RWPE1 (cell line): ENCODE measurements at regions not wholly inside any gene's neighbourhood (a gene's known extent, or its start where the extent isn't known, plus 50 kb on each side); places are given as distances from the start of the nearest gene placed in this dataset.

Experiments
- CTCF ChIA-PET: fragments of 350-600 bp; sonication (Branson Sonifier 250); formaldehyde crosslinking; extraction: SDS; loops from one replicate; lab custom pipeline; 2021; lab: Yijun Ruan, JAX
- POLR2A ChIA-PET: fragments of 400-600 bp; formaldehyde crosslinking; extraction: SDS; loops from one replicate; lab custom pipeline; 2020; ENCODE audit warnings: antibody characterized with exemption; ENCODE audit not compliant: low non-redundant PET; lab: Yijun Ruan, JAX
- DNase-seq: peaks from one replicate; pipeline ENCODE4 v3.0.0; 2012; ENCODE audit warnings: low spot score
- H3K27ac ChIP-seq: fragments of 450-650 bp; 2 replicates; pipeline ENCODE4 v1.5.1; 2017
- TF ChIP-seq, protein P1 (sequence below): fragments of 450-650 bp; conservative IDR thresholded peaks from 2 replicates; pipeline ENCODE4 v1.5.1; 2017; ENCODE audit warnings: low read depth, mild to moderate bottlenecking

DNA sequence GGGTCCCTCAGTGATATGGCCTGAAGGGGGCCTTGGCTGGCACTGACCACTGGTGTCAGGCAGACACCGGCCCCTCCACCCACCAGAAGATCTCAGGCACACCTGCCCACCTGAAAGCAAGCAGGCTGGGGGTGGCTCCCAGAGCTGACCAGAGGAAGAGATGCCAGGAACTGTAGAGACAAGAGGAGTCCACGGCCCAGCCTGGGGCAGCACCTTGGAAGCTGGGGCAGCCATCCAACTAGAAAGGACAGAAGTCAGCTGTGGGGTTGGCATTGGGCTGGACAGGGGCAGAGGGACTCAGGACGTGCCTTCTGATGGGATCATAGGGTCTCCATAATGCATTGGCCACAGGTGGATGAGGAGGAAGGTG lies 144.3 kb downstream of the ZNF248 start:
- TF ChIP-seq, protein P1, sequence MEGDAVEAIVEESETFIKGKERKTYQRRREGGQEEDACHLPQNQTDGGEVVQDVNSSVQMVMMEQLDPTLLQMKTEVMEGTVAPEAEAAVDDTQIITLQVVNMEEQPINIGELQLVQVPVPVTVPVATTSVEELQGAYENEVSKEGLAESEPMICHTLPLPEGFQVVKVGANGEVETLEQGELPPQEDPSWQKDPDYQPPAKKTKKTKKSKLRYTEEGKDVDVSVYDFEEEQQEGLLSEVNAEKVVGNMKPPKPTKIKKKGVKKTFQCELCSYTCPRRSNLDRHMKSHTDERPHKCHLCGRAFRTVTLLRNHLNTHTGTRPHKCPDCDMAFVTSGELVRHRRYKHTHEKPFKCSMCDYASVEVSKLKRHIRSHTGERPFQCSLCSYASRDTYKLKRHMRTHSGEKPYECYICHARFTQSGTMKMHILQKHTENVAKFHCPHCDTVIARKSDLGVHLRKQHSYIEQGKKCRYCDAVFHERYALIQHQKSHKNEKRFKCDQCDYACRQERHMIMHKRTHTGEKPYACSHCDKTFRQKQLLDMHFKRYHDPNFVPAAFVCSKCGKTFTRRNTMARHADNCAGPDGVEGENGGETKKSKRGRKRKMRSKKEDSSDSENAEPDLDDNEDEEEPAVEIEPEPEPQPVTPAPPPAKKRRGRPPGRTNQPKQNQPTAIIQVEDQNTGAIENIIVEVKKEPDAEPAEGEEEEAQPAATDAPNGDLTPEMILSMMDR: no peak
- no peak for DNase-seq
- H3K27ac ChIP-seq: no peak overlapping the region
- ChIA-PET CTCF (no interaction called here), POLR2A (no interaction called here)

DNA sequence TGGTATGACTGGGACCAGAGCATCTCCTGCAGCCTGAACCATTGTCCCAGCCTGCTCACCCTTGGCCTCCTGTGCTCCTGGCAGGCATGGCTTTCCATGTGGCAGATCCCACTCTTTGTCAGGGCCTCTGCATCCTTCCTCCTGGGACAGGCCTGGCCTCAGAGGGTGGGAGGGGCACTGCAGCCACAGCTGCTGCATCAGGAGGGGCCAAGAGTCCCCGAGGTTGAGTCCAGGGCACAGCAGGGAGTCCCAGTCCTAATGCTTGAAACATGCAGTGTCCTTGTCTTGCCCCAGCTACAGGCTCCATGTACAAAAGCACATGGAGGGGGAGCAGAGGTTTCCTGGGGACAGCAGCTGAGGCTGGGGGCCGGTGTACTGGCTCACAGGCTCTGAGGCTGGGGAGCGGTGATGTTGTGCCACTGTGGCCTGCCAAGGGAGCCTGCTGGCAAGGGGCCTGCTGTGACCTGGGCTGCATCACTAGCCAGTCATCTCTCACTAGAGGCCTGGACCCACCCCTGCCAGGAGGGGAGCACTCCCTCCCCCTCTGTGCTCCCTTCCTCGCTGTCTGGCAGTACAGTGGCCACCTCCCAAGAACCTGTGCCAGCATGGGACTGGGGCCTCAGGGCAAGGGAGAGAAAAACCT lies 144.8 kb downstream of the ZNF248 start:
- TF ChIP-seq, protein P1: no peak
- ChIA-PET POLR2A (no interaction called here), CTCF (no interaction called here)
- no peak overlapping the region for H3K27ac ChIP-seq
- DNase-seq: no peak

DNA sequence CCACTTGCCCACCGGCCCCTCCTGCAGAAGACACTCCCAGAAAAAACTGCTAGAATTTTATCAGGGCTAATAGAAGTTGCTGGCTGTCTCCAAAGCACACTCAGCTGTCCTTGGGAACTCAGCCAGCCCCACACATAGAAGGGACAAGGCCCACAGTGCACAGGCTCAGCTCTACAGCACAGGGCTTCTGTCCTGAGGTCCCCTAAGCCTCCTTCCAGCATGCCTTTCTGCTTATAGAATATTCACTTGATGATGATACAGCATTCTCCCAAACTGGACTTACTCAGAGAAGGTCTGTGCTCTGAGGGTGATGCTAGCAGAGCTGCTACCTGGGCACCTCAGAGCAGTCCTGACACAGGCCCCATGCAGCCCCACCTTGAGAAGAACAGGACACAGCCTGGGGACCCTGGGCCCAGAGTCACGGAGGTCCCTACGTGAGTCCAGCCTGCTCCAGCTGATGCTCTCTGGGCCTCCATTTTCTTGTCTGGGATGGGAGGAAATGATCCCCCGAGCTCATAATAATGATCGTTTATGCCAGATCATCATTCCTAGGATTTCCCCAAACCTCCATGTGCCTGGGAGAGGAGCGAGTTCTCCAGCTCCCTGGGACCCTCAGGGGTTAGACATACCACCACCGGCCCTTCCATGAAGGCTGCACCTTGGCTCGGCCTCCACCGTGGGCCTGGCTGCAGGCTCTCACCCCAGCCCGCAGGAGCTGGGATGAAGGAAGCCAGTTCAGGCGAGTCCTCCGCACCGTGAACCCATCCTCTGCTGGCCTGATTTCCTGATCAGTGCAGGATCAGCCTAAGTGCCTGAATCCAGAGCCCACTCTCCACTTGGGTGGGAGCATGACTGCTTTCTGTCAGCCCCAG lies 145.6 kb downstream of the ZNF248 start:
- DNase-seq: no peak
- CTCF ChIA-PET: no interaction called here

DNA sequence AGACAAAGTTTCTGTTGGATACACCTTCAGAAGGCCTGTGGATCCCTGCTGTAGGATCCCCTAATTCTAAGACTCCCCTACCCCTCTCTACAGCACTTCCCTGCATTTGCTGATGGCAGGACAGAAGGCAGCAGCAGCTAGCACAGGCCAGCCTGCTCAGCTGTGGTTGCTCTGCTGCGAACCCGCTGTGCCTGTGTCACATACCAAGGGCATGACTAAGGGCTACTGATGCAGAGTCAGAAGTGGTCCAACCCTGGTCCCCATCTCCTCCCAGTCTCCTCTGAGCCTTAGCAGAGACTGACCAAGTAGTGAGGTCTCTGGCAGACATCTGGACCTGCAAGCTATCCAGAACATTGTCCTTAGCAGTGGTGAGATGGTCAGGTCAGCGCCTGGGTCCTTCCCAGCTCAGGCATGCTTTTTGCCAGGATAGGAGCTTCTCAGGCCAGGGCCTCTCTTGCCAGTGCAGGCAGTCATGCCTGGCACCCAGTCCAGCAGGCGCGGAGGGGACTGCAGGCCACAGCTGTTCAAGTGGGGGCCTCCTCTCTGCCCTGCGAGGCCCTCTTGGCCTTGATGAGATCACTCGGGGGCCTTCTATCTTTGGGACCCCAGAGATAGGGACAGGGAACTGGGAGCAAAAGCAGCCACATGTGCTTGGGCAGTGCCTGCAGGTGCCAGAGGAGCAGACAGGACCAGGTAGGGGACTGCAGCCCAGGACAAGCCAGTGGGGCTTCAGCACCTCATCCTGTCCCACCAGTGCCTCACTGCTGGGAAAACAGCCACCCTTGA lies 146.4 kb downstream of the ZNF248 start:
- DNase-seq: no peak
- POLR2A ChIA-PET: no interaction called here
- H3K27ac ChIP-seq: no peak overlapping the region
- TF ChIP-seq, protein P1: no peak
- CTCF ChIA-PET: no interaction called here

More for the DNA sequence above, 145.6 kb downstream of the ZNF248 start:
- POLR2A ChIA-PET: no interaction called here
- TF ChIP-seq, protein P1: no peak
- H3K27ac ChIP-seq: no peak overlapping the region

DNA sequence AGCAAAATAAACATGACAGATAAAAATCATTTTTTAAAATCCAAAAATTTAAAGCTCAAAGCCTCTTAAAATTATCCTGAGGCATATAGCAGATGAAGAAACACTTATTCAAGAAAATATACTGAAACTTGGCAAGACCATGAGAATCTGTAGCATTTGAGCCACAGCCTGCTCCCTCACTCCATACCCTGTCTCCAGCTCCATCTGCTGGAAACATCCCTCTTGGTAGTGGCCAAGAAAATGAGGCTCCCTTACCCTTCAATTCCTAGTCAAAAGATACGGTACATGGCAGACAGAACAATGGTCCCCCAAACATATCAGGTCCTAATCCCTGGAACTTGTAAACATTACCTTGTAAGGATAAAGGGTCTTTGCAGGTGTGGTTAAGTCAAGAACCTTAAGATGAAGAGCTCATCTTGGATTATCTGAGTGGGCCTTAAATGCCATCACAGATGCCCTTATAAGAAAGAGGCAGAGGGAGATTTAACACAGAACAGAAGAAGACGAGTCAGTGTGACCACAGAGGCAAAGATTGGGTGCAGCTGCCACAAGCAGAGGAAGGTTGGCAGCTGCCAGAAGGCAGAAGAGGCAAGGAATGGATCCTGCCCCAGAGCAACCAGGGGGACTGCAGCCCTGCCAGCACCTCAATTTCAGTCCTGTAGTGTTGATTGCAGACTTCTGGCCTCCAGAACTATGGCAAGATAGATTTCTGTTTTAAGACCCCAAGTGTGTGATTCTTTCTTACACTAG lies 149.4 kb downstream of the ZNF248 start:
- DNase-seq: no peak
- no peak overlapping the region for H3K27ac ChIP-seq
- ChIA-PET CTCF (interaction anchor here (0.6 kb wide), 1 partner anchor 827 kb away, joined by 5 read pairs; no protein-coding TSS in a partner anchor), POLR2A (no interaction called here)
- TF ChIP-seq, protein P1: no peak

DNA sequence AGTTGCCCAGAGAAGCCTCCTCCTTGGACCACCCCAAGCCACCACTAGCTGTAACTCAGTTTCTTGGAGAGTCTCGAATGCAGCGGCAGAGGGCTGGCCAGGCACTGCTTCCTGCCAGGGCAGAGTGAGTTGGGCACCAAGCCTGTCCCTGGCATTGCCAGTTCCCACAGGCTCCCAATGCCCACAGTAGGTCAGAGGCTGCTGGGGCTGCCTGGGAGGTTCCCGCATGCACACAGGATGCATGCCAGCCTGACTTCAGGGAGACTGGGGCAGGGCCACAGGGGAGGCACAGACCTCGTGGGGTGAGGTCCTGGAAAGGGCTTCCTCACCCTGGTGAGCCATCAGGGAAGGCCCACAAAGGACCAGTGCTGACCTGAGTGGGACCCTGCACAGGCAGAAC lies 152.8 kb downstream of the ZNF248 start:
- H3K27ac ChIP-seq: no peak overlapping the region
- no peak for DNase-seq
- ChIA-PET CTCF (no interaction called here), POLR2A (no interaction called here)
- TF ChIP-seq, protein P1: no peak
